ENCODE measurements at regions not wholly inside any gene's neighbourhood (a gene's known extent, or its start where the extent isn't known, plus 50 kb on each side); places are given as distances from the start of the nearest gene placed in this dataset.

- in situ Hi-C loops (cut with HindIII; ENCODE audit: low sequenced_read_pairs) = no loop called here
- TF ChIP-seq, protein P1, sequence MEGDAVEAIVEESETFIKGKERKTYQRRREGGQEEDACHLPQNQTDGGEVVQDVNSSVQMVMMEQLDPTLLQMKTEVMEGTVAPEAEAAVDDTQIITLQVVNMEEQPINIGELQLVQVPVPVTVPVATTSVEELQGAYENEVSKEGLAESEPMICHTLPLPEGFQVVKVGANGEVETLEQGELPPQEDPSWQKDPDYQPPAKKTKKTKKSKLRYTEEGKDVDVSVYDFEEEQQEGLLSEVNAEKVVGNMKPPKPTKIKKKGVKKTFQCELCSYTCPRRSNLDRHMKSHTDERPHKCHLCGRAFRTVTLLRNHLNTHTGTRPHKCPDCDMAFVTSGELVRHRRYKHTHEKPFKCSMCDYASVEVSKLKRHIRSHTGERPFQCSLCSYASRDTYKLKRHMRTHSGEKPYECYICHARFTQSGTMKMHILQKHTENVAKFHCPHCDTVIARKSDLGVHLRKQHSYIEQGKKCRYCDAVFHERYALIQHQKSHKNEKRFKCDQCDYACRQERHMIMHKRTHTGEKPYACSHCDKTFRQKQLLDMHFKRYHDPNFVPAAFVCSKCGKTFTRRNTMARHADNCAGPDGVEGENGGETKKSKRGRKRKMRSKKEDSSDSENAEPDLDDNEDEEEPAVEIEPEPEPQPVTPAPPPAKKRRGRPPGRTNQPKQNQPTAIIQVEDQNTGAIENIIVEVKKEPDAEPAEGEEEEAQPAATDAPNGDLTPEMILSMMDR (IDR thresholded peaks at IDR 0.05; ENCODE audit: low read depth, low read length) = no peak
- DNase-seq (ENCODE audit: low read depth, low spot score) = no peak
- no peak overlapping the region for H3K4me3 ChIP-seq (ENCODE audit: low read depth, low read length)
Measured at GRCh38 chr2:71910277-71910676, 237.4 kb downstream of the CYP26B1 start.

- TF ChIP-seq, protein P1 (IDR thresholded peaks at IDR 0.05; ENCODE audit: low read depth, low read length) = no peak
- in situ Hi-C loops (cut with HindIII; ENCODE audit: low sequenced_read_pairs) = no loop called here
- H3K4me3 ChIP-seq (ENCODE audit: low read depth, low read length) = no peak overlapping the region
- no peak for DNase-seq (ENCODE audit: low read depth, low spot score)
Measured at GRCh38 chr2:71908798-71909197, 238.9 kb downstream of the CYP26B1 start.

DNA sequence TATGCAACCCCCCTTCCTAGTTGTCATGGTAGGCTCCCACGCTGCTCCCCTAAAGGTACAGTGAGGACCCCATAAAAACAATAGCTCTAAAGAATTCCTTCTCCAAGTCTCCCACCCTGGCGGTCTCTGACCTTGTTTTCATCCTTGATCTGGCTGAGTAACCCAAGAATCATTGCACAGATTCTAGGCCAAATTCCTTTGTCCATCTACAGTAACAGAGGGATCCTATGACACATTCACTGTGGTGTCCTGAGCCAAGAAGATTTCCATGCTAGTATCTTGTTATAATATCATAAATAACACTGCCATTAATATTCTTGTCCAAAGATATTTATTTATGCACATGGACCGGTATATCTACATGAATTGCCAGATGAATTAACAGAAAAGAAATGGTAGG lies 240.2 kb downstream of the CYP26B1 start:
- no peak overlapping the region for H3K4me3 ChIP-seq (ENCODE audit: low read depth, low read length)
- DNase-seq (ENCODE audit: low read depth, low spot score) = no peak
- TF ChIP-seq, protein P1 (IDR thresholded peaks at IDR 0.05; ENCODE audit: low read depth, low read length) = no peak
- in situ Hi-C loops (cut with HindIII; ENCODE audit: low sequenced_read_pairs) = no loop called here

DNA sequence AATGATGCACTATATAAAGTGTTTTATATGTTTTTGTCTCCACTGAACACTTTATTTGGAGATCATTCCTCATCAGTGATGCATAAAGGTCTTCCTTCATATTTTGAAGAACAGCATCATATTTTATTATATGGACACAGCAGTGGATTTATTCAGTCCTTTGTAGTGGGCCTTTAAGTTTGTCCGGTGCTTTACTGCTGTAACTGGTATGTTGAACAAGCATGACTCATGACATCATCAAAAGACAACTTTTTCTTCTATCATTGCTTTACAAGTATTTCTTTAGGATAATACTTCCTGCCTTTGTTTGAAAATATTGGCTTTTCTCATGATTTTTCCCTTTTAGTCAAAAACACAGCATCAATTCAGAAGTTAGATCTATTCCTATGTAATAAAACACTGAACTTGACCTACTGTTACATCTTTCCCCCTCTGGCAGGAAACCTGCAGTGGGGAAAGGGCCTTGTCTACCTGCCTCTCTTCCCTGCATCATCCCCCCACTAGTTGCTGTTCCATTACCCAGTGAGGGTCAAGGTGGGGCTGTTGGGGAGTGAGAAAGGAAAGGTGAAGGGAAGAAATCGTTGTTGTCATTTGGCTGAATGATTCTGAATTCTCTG lies 241.2 kb downstream of the CYP26B1 start:
- TF ChIP-seq, protein P1 (IDR thresholded peaks at IDR 0.05; ENCODE audit: low read depth, low read length) = no peak
- in situ Hi-C loops (cut with HindIII; ENCODE audit: low sequenced_read_pairs) = no loop called here
- DNase-seq (ENCODE audit: low read depth, low spot score) = no peak
- H3K4me3 ChIP-seq (ENCODE audit: low read depth, low read length) = no peak overlapping the region

- TF ChIP-seq, protein P1 (IDR thresholded peaks at IDR 0.05; ENCODE audit: low read depth, low read length) = no peak
- in situ Hi-C loops (cut with HindIII; ENCODE audit: low sequenced_read_pairs) = no loop called here
- H3K4me3 ChIP-seq (ENCODE audit: low read depth, low read length) = no peak overlapping the region
- DNase-seq (ENCODE audit: low read depth, low spot score) = no peak
Measured at GRCh38 chr2:71905205-71905604, 242.5 kb downstream of the CYP26B1 start.

DNA sequence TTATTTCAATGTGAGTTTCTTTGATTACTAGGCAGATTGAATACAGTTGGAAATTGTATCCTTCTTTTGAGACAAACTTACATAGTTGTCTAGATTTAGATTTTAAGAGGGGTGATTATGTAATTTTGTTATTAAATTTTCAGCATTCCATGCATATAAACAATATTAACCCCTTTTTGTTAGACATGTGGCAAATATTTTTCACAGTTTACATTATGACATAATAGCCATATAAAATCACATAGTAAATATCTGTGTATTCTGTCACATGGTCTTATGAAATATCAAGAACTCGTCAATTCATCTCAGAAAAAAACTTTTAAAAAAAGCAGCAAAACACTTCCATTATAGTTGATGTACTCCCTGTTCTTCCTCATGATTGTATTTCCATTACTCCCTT lies 243.8 kb downstream of the CYP26B1 start:
- no peak overlapping the region for H3K4me3 ChIP-seq (ENCODE audit: low read depth, low read length)
- in situ Hi-C loops (cut with HindIII; ENCODE audit: low sequenced_read_pairs) = no loop called here
- DNase-seq (ENCODE audit: low read depth, low spot score) = no peak
- TF ChIP-seq, protein P1 (IDR thresholded peaks at IDR 0.05; ENCODE audit: low read depth, low read length) = no peak
